ENCODE measurements at regions not wholly inside any gene's neighbourhood (a gene's known extent, or its start where the extent isn't known, plus 50 kb on each side); places are given as distances from the start of the nearest gene placed in this dataset.

- no peaks in the 10 kb centered on the region for H3K79me2 ChIP-seq (ENCODE audit: control insufficient read depth in 1 of 2, insufficient read depth in 2 of 2, low read length in 2 of 2)
- no peaks in the 10 kb centered on the region for H3K36me3 ChIP-seq (ENCODE audit: control insufficient read depth in 2 of 4, insufficient read depth in 4 of 4, low read length in 3 of 4)
- no peak overlapping the region for H4K91ac ChIP-seq (replicated peaks; ENCODE audit: insufficient read length, low read length)
- H3K23me2 ChIP-seq (ENCODE audit: low read depth, low read length): no peaks in the 10 kb centered on the region
- no peak for DNase-seq (ENCODE audit: low read depth in 1 of 2, low spot score in 2 of 2)
- no peak overlapping the region for H4K5ac ChIP-seq (ENCODE audit: insufficient read length, low read depth, low read length)
- no peak overlapping the region for H2AFZ ChIP-seq (ENCODE audit: low read length)
- H3K4ac ChIP-seq (replicated peaks; ENCODE audit: insufficient read length, low read depth, low read length): no peak overlapping the region
- no peak overlapping the region for H3K27ac ChIP-seq (ENCODE audit: low read depth, low read length)
- ChIA-PET CTCF (ENCODE audit: partially characterized antibody) (interaction anchor here (0.6 to 3.1 kb wide), 2 partner anchors 9 to 1771 kb away, joined by 3 to 14 read pairs; no protein-coding TSS in a partner anchor), POLR2A (ENCODE audit: partially characterized antibody) (no interaction called here)
- no peak overlapping the region for H3K56ac ChIP-seq (replicated peaks; ENCODE audit: insufficient read length, low read depth, low read length)
- no peak overlapping the region for H2AK5ac ChIP-seq (ENCODE audit: low read depth, low read length)
- no peak overlapping the region for H3K23ac ChIP-seq (ENCODE audit: insufficient read length)
- no peak overlapping the region for H3K4me2 ChIP-seq (ENCODE audit: insufficient read depth in 1 of 2, low read depth in 2 of 2, low read length in 2 of 2)
- no peak overlapping the region for H2BK15ac ChIP-seq (ENCODE audit: low read length)
- H4K8ac ChIP-seq (ENCODE audit: extremely low read depth, insufficient read depth, low read length): no peak overlapping the region
- H2BK12ac ChIP-seq (ENCODE audit: low read depth, low read length): no peak overlapping the region
- H3K4me3 ChIP-seq (ENCODE audit: extremely low read depth in 1 of 4, insufficient read depth in 2 of 4, low read depth in 3 of 4, low read length in 4 of 4): peak overlapping the region in 1 of 4 experiments; percentile 22; a peak in 1 of 8 replicates
- no peak overlapping the region for H3K9ac ChIP-seq (replicated peaks in 1 of 4; ENCODE audit: extremely low read depth in 1 of 4, low read depth in 3 of 4, low read length in 3 of 4)
- no peak overlapping the region for H3K14ac ChIP-seq (ENCODE audit: insufficient read length)
- no peak overlapping the region for H2BK20ac ChIP-seq (ENCODE audit: low read length)
- H3K18ac ChIP-seq (ENCODE audit: extremely low read depth, low read length): no peak overlapping the region
- peaks cover 0 to 5% (median 3%) of the 10 kb centered on the region in 4 experiments; a peak in 2 of 7 replicates for H3K4me1 ChIP-seq (replicated peaks in 1 of 4; ENCODE audit: control insufficient read depth in 3 of 4, insufficient read depth in 4 of 4, low read length in 3 of 4)
- H2BK5ac ChIP-seq (ENCODE audit: low read depth, low read length): no peak overlapping the region
- H3K9me3 ChIP-seq (ENCODE audit: insufficient read depth in 2 of 2, low read depth in 1 of 2, low read length in 1 of 2): no peaks in the 10 kb centered on the region
- H3K79me1 ChIP-seq (ENCODE audit: low read depth, low read length): no peaks in the 10 kb centered on the region
- H3K27me3 ChIP-seq (replicated peaks in 1 of 4; ENCODE audit: control insufficient read depth in 3 of 4, extremely low read depth in 1 of 4, insufficient read depth in 3 of 4, low read length in 3 of 4): no peaks in the 10 kb centered on the region
- TF ChIP-seq TCF12 (IDR thresholded peaks at IDR 0.05; ENCODE audit: low read depth, low read length): no peak
- no peak for TF ChIP-seq RAD21 (IDR thresholded peaks at IDR 0.05 in 1 of 2, conservative IDR thresholded peaks at IDR 0.05 in 1 of 2; ENCODE audit: low read depth in 2 of 2, low read length in 2 of 2)
- TF ChIP-seq MAFK (IDR thresholded peaks at IDR 0.05; ENCODE audit: low read depth, low read length): no peak
- no peak for TF ChIP-seq NRF1 (IDR thresholded peaks at IDR 0.05; ENCODE audit: low read depth, low read length)
- no peak for TF ChIP-seq BRCA1 (IDR thresholded peaks at IDR 0.05; ENCODE audit: low read depth, low read length)
- no peak for FAIRE-seq
- H2BK120ac ChIP-seq (replicated peaks; ENCODE audit: low read depth, low read length): no peak overlapping the region
- no peaks in the 10 kb centered on the region for H4K20me1 ChIP-seq (replicated peaks in 1 of 2; ENCODE audit: control insufficient read depth in 1 of 2, insufficient read depth in 2 of 2, low read length in 2 of 2)
These were observed 608.6 kb downstream of the SLCO4C1 start for GRCh38 chr5:101687349-101687985.

All from H1 (cell line).